ENCODE measurements at regions not wholly inside any gene's neighbourhood (a gene's known extent, or its start where the extent isn't known, plus 50 kb on each side); places are given as distances from the start of the nearest gene placed in this dataset.

GRCh38 chr2:64863097-64863820 is 125.9 kb upstream of the SLC1A4 start:
- Histone ChIP-seq H3K27ac (ENCODE audit: low read depth, low read length, poor library complexity, severe bottlenecking) (peak overlapping the region; percentile 94), H3K27me3 (ENCODE audit: insufficient read depth, low read length) (no peaks in the 10 kb centered on the region)

GRCh38 chr2:64865073-64865830 is 123.9 kb upstream of the SLC1A4 start:
- Histone ChIP-seq H2AFZ (ENCODE audit: low read length) (peak overlapping the region; percentile 68; the same call in 1 of the 2 replicates), H3K79me2 (ENCODE audit: insufficient read depth, low read length) (no peaks in the 10 kb centered on the region), H3K4me2 (ENCODE audit: low read length) (peak overlapping the region; percentile 97), H3K4me1 (ENCODE audit: insufficient read depth, low read length, severe bottlenecking) (peaks cover 71% of the 10 kb centered on the region), H3K9ac (ENCODE audit: low read length) (peak overlapping the region; percentile 83), H3K9me2 (ENCODE audit: low read depth, low read length) (no peaks in the 10 kb centered on the region), H3K36me3 (ENCODE audit: insufficient read depth, low read length) (no peaks in the 10 kb centered on the region), H4K20me1 (ENCODE audit: insufficient read depth, low read length) (no peaks in the 10 kb centered on the region), H3F3A (ENCODE audit: insufficient read depth, low read length) (no peaks in the 10 kb centered on the region), H3K9me3 (ENCODE audit: low read length) (no peaks in the 10 kb centered on the region; the same call in 1 of the 2 replicates), H3K27ac (ENCODE audit: low read depth, low read length, poor library complexity, severe bottlenecking) (peak overlapping the region; percentile 94), H3K4me3 (ENCODE audit: low read depth, low read length, poor library complexity, severe bottlenecking) (peak overlapping the region; percentile 63), H3K27me3 (ENCODE audit: insufficient read depth, low read length) (no peaks in the 10 kb centered on the region)
- peak; percentile 47; the same call in 1 of the 2 replicates for TF ChIP-seq CTCF (IDR thresholded peaks at IDR 0.05; ENCODE audit: low read length)
- TF ChIP-seq EZH2 (IDR thresholded peaks at IDR 0.05; ENCODE audit: borderline replicate concordance, low read length), result no peak

More at GRCh38 chr2:64863097-64863820, 125.9 kb upstream of the SLC1A4 start:
- Histone ChIP-seq H3K9me3 (ENCODE audit: low read length) (no peaks in the 10 kb centered on the region; the same call in 1 of the 2 replicates), H3K4me3 (ENCODE audit: low read depth, low read length, poor library complexity, severe bottlenecking) (no peak overlapping the region), H3K79me2 (ENCODE audit: insufficient read depth, low read length) (no peaks in the 10 kb centered on the region), H3F3A (ENCODE audit: insufficient read depth, low read length) (0 out of 2 replicates have a peak, but pooled peaks cover 7% of the 10 kb centered on the region), H3K36me3 (ENCODE audit: insufficient read depth, low read length) (no peaks in the 10 kb centered on the region), H3K4me2 (ENCODE audit: low read length) (no peak overlapping the region), H3K9ac (ENCODE audit: low read length) (no peak overlapping the region; the same call in 1 of the 2 replicates), H3K9me2 (ENCODE audit: low read depth, low read length) (no peaks in the 10 kb centered on the region), H4K20me1 (ENCODE audit: insufficient read depth, low read length) (no peaks in the 10 kb centered on the region), H2AFZ (ENCODE audit: low read length) (no peak overlapping the region), H3K4me1 (ENCODE audit: insufficient read depth, low read length, severe bottlenecking) (peaks cover 88% of the 10 kb centered on the region)
- TF ChIP-seq EZH2 (IDR thresholded peaks at IDR 0.05; ENCODE audit: borderline replicate concordance, low read length) (no peak), CTCF (IDR thresholded peaks at IDR 0.05; ENCODE audit: low read length) (no peak)

GRCh38 chr2:64865831-64866345 is 123.3 kb upstream of the SLC1A4 start:
- Histone ChIP-seq H3K9me2 (ENCODE audit: low read depth, low read length) (no peaks in the 10 kb centered on the region), H3K27ac (ENCODE audit: low read depth, low read length, poor library complexity, severe bottlenecking) (no peak overlapping the region), H3K27me3 (ENCODE audit: insufficient read depth, low read length) (no peaks in the 10 kb centered on the region), H3K36me3 (ENCODE audit: insufficient read depth, low read length) (no peaks in the 10 kb centered on the region), H3K4me1 (ENCODE audit: insufficient read depth, low read length, severe bottlenecking) (peaks cover 64% of the 10 kb centered on the region), H4K20me1 (ENCODE audit: insufficient read depth, low read length) (no peaks in the 10 kb centered on the region), H3K79me2 (ENCODE audit: insufficient read depth, low read length) (no peaks in the 10 kb centered on the region), H3K9ac (ENCODE audit: low read length) (no peak overlapping the region; the same call in 1 of the 2 replicates), H2AFZ (ENCODE audit: low read length) (no peak overlapping the region), H3K9me3 (ENCODE audit: low read length) (no peaks in the 10 kb centered on the region; the same call in 1 of the 2 replicates), H3K4me3 (ENCODE audit: low read depth, low read length, poor library complexity, severe bottlenecking) (peak overlapping the region; percentile 32), H3F3A (ENCODE audit: insufficient read depth, low read length) (no peaks in the 10 kb centered on the region), H3K4me2 (ENCODE audit: low read length) (peak overlapping the region; percentile 97)
- TF ChIP-seq CTCF (IDR thresholded peaks at IDR 0.05; ENCODE audit: low read length) (no peak; the same call in none of the 2 replicates), EZH2 (IDR thresholded peaks at IDR 0.05; ENCODE audit: borderline replicate concordance, low read length) (no peak)

Measured in OCI-LY1 (cell line).